H9 (cell line): ENCODE measurements at regions not wholly inside any gene's neighbourhood (a gene's known extent, or its start where the extent isn't known, plus 50 kb on each side); places are given as distances from the start of the nearest gene placed in this dataset.

Experiments
- DNase-seq: peaks from one replicate; pipeline ENCODE4 v3.0.0-alpha.2; 2017
- H2AFZ ChIP-seq: one replicate; pipeline ENCODE4 v1.6.1; 2013; ENCODE audit warnings: mild to moderate bottlenecking, low read length, control low read depth, moderate library complexity
- H2AK5ac ChIP-seq: 2 replicates; pipeline ENCODE4 v1.6.1; 2013; ENCODE audit warnings: low read length, control low read depth, mixed read lengths; ENCODE audit not compliant: insufficient read length
- H2BK120ac ChIP-seq: one replicate; pipeline ENCODE4 v1.6.1; 2013; ENCODE audit warnings: low read depth, mild to moderate bottlenecking, low read length, control low read depth, inconsistent platforms; ENCODE audit not compliant: poor library complexity, severe bottlenecking
- H2BK12ac ChIP-seq: 2 replicates; pipeline ENCODE4 v1.6.1; 2013; ENCODE audit warnings: low read length, control low read depth, mixed read lengths, low read depth; ENCODE audit not compliant: insufficient read length
- H2BK15ac ChIP-seq: 2 replicates; pipeline ENCODE4 v1.6.1; 2013; ENCODE audit warnings: low read depth, low read length, control low read depth
- H2BK20ac ChIP-seq: one replicate; pipeline ENCODE4 v1.6.1; 2013; ENCODE audit warnings: low read depth, mild to moderate bottlenecking, low read length, control low read depth, inconsistent platforms; ENCODE audit not compliant: poor library complexity, severe bottlenecking
- H2BK5ac ChIP-seq: 2 replicates; pipeline ENCODE4 v1.6.1; 2013; ENCODE audit warnings: low read length, control low read depth, mixed read lengths; ENCODE audit not compliant: insufficient read length
- H3K14ac ChIP-seq: 2 replicates; pipeline ENCODE4 v1.6.1; 2013; ENCODE audit warnings: low read length, control low read depth; ENCODE audit not compliant: insufficient read depth
- H3K18ac ChIP-seq: 2 replicates; pipeline ENCODE4 v1.6.1; 2013; ENCODE audit warnings: low read depth, mild to moderate bottlenecking, mixed read lengths, low read length, control low read depth; ENCODE audit not compliant: insufficient read length
- H3K23ac ChIP-seq: 2 replicates; pipeline ENCODE4 v1.6.1; 2013; ENCODE audit warnings: low read length, control low read depth, mixed read lengths, low read depth; ENCODE audit not compliant: insufficient read length
- H3K23me2 ChIP-seq: 2 replicates; pipeline ENCODE4 v1.6.1; 2013; ENCODE audit warnings: low read depth, mild to moderate bottlenecking, mixed read lengths, low read length, control low read depth; ENCODE audit not compliant: insufficient read length, poor library complexity, severe bottlenecking
- H3K27ac ChIP-seq: 2 replicates; pipeline ENCODE4 v1.5.1; 2013; ENCODE audit warnings: low read length, control low read depth, mixed read lengths, low read depth; ENCODE audit not compliant: insufficient read length
- H3K27me3 ChIP-seq: 2 replicates; pipeline ENCODE4 v1.6.1; 2013; ENCODE audit warnings: low read length, control low read depth, inconsistent platforms; ENCODE audit not compliant: insufficient read depth
- H3K4ac ChIP-seq: 2 replicates; pipeline ENCODE4 v1.6.1; 2013; ENCODE audit warnings: low read depth, mild to moderate bottlenecking, control low read depth, inconsistent platforms, low read length, moderate library complexity
- H3K4me1 ChIP-seq: 2 replicates; pipeline ENCODE4 v1.6.1; 2013; ENCODE audit warnings: low read length, control low read depth, inconsistent platforms; ENCODE audit not compliant: insufficient read depth
- H3K4me2 ChIP-seq: 2 replicates; pipeline ENCODE4 v1.6.1; 2013; ENCODE audit warnings: low read length, control low read depth, mixed read lengths; ENCODE audit not compliant: insufficient read length, insufficient read depth
- H3K56ac ChIP-seq: 2 replicates; pipeline ENCODE4 v1.6.1; 2013; ENCODE audit warnings: low read depth, mild to moderate bottlenecking, mixed read lengths, low read length, control low read depth; ENCODE audit not compliant: insufficient read length
- H3K79me1 ChIP-seq: 2 replicates; pipeline ENCODE4 v1.6.1; 2013; ENCODE audit warnings: low read depth, mild to moderate bottlenecking, moderate library complexity, low read length, control low read depth, inconsistent platforms; ENCODE audit not compliant: insufficient read depth, poor library complexity, severe bottlenecking
- H3K79me2 ChIP-seq: 2 replicates; pipeline ENCODE4 v1.6.1; 2013; ENCODE audit warnings: low read length, control low read depth, inconsistent platforms; ENCODE audit not compliant: insufficient read depth
- H3K9ac ChIP-seq: 2 replicates; pipeline ENCODE4 v1.6.1; 2013; ENCODE audit warnings: low read length, control low read depth, mixed read lengths; ENCODE audit not compliant: insufficient read length; ENCODE audit errors: extremely low read depth
- H3K9me3 ChIP-seq: one replicate; pipeline ENCODE4 v1.6.1; 2013; ENCODE audit warnings: low read depth, low read length, inconsistent platforms; ENCODE audit not compliant: control insufficient read depth
- H3T11ph ChIP-seq: one replicate; pipeline ENCODE4 v1.6.1; 2013; ENCODE audit warnings: mild to moderate bottlenecking, low read length, control low read depth, inconsistent platforms
- H4K20me1 ChIP-seq: one replicate; pipeline ENCODE4 v1.6.1; 2013; ENCODE audit not compliant: control insufficient read depth, insufficient read length, insufficient read depth
- H4K5ac ChIP-seq: 2 replicates; pipeline ENCODE4 v1.6.1; 2013; ENCODE audit warnings: low read depth, mild to moderate bottlenecking, mixed read lengths, low read length, control low read depth; ENCODE audit not compliant: insufficient read length
- H4K8ac ChIP-seq: replicated peaks from 2 replicates; pipeline ENCODE4 v1.6.1; 2013; ENCODE audit warnings: low read length, control low read depth, mixed read lengths, low read depth; ENCODE audit not compliant: insufficient read length
- H4K91ac ChIP-seq: 2 replicates; pipeline ENCODE4 v1.6.1; 2013; ENCODE audit warnings: low read depth, mild to moderate bottlenecking, moderate library complexity, mixed read lengths, low read length, control low read depth; ENCODE audit not compliant: insufficient read length
- H3K27ac Mint-ChIP-seq, 3 experiments: 2 replicates in 2 of 3; 3 replicates in 1 of 3; pipeline ENCODE4 v1.8.0; 2020 to 2021; ENCODE audit warnings: mixed read lengths in 3 of 3, mild to moderate bottlenecking in 1 of 3, moderate library complexity in 1 of 3
- H3K27me3 Mint-ChIP-seq: 2 replicates; pipeline ENCODE4 v1.8.0; 2021; ENCODE audit warnings: low read depth, mild to moderate bottlenecking, moderate library complexity, mixed read lengths
- H3K36me3 Mint-ChIP-seq, 3 experiments: 2 replicates in 2 of 3; 3 replicates in 1 of 3; pipeline ENCODE4 v1.8.0; 2020 to 2021; ENCODE audit warnings: low read depth in 3 of 3, mixed read lengths in 3 of 3; ENCODE audit not compliant: insufficient read depth in 1 of 3
- H3K4me1 Mint-ChIP-seq, 2 experiments: 2 replicates each; pipeline ENCODE4 v1.8.0; 2020; ENCODE audit warnings: mixed read lengths in 2 of 2
- H3K4me3 Mint-ChIP-seq, 2 experiments: 2 replicates in 1 of 2; 3 replicates in 1 of 2; pipeline ENCODE4 v1.8.0; 2020 to 2021; ENCODE audit warnings: mild to moderate bottlenecking in 2 of 2, mixed read lengths in 2 of 2, moderate library complexity in 1 of 2
- H3K9me3 Mint-ChIP-seq, 2 experiments: 2 replicates in 1 of 2; 3 replicates in 1 of 2; pipeline ENCODE4 v1.8.0; 2020; ENCODE audit warnings: mild to moderate bottlenecking in 2 of 2, mixed read lengths in 2 of 2, moderate library complexity in 1 of 2
- WGBS: extraction: QIAGEN DNeasy Blood & Tissue Kit; methylation state at CpG from one replicate; pipeline ENCODE4 v1.1.7; 2013; ENCODE audit warnings: missing lambda C conversion rate, low lambda C conversion rate, mixed read lengths; ENCODE audit not compliant: insufficient read length; ENCODE audit errors: extremely low coverage; 5-methylcytosine and 5-hydroxymethylcytosine counted together
- TF ChIP-seq, protein P1 (sequence below): fragments of 200-600 bp; sonication (generic); conservative IDR thresholded peaks from 3 replicates; pipeline ENCODE4 v1.8.0; 2021; ENCODE audit warnings: antibody characterized with exemption, mild to moderate bottlenecking

DNA sequence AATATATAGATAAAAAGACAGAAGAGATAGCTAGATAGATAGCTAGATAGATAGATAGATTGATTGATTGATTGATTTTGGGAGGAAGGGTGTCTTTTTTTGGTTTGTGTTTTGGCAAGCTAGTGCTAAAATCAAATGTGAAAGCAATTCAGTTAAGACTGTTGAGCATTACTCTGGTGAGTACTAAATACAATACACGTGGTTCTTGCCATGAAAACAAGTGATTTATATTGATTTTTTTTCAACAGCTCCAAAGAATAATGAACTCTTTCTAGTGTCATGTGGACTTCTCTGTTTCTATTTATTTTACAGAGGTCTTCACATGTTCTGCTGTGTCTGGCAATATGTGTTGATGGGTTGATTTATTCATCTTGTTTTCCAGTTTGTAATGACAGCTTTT lies 172.0 kb downstream of the POU4F1 start:
- TF ChIP-seq, protein P1, sequence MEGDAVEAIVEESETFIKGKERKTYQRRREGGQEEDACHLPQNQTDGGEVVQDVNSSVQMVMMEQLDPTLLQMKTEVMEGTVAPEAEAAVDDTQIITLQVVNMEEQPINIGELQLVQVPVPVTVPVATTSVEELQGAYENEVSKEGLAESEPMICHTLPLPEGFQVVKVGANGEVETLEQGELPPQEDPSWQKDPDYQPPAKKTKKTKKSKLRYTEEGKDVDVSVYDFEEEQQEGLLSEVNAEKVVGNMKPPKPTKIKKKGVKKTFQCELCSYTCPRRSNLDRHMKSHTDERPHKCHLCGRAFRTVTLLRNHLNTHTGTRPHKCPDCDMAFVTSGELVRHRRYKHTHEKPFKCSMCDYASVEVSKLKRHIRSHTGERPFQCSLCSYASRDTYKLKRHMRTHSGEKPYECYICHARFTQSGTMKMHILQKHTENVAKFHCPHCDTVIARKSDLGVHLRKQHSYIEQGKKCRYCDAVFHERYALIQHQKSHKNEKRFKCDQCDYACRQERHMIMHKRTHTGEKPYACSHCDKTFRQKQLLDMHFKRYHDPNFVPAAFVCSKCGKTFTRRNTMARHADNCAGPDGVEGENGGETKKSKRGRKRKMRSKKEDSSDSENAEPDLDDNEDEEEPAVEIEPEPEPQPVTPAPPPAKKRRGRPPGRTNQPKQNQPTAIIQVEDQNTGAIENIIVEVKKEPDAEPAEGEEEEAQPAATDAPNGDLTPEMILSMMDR = no peak
- Histone ChIP-seq H3K9me3 (no peaks in the 10 kb centered on the region), H2AK5ac (no peak overlapping the region)

More for the DNA sequence above, 172.0 kb downstream of the POU4F1 start:
- Mint-ChIP-seq H3K36me3 (no peaks in the 10 kb centered on the region), H3K9me3 (no peaks in the 10 kb centered on the region; a peak in 1 of 5 replicates), H3K4me1 (peaks cover 33 to 50% of the 10 kb centered on the region in 2 experiments), H3K27ac (no peak overlapping the region), H3K4me3 (no peak overlapping the region), H3K27me3 (no peaks in the 10 kb centered on the region)
- WGBS = no CpG with 5 or more reads among the region's 1 CpG
- no peak overlapping the region for H2BK20ac ChIP-seq
- no peak overlapping the region for H2BK120ac ChIP-seq
- no peaks in the 10 kb centered on the region for H3K79me1 ChIP-seq
- H2BK5ac ChIP-seq = no peak overlapping the region
- no peak overlapping the region for H4K5ac ChIP-seq
- H3K56ac ChIP-seq = no peak overlapping the region
- no peak overlapping the region for H4K91ac ChIP-seq
- H2BK12ac ChIP-seq = no peak overlapping the region
- H3K4me2 ChIP-seq = no peak overlapping the region
- H4K20me1 ChIP-seq = no peaks in the 10 kb centered on the region
- H3K27me3 ChIP-seq = no peaks in the 10 kb centered on the region
- H3K23me2 ChIP-seq = no peaks in the 10 kb centered on the region
- no peak overlapping the region for H3K23ac ChIP-seq
- H3K9ac ChIP-seq = no peak overlapping the region
- H3K18ac ChIP-seq = no peak overlapping the region
- no peak overlapping the region for H2AFZ ChIP-seq
- no peak for DNase-seq
- H3K4ac ChIP-seq = no peak overlapping the region
- no peaks in the 10 kb centered on the region for H3K79me2 ChIP-seq
- H3K27ac ChIP-seq = no peak overlapping the region
- H3K4me1 ChIP-seq = peaks cover 2% of the 10 kb centered on the region; the same call in 1 of the 2 replicates
- no peak overlapping the region for H4K8ac ChIP-seq
- no peak overlapping the region for H3K14ac ChIP-seq
- H3T11ph ChIP-seq = no peak overlapping the region
- H2BK15ac ChIP-seq = no peak overlapping the region
